ENCODE measurements at regions not wholly inside any gene's neighbourhood (a gene's known extent, or its start where the extent isn't known, plus 50 kb on each side); places are given as distances from the start of the nearest gene placed in this dataset.

- Histone ChIP-seq H3K27ac (ENCODE audit: low read length) (no peak overlapping the region), H3K9me3 (ENCODE audit: control insufficient read depth, low read depth, low read length) (no peaks in the 10 kb centered on the region), H3K4me3 (ENCODE audit: low read length) (no peak overlapping the region), H3K36me3 (ENCODE audit: control insufficient read depth, insufficient read depth, low read length) (no peaks in the 10 kb centered on the region), H3K27me3 (ENCODE audit: control insufficient read depth, insufficient read depth, low read length) (no peaks in the 10 kb centered on the region), H3K4me1 (ENCODE audit: control insufficient read depth, insufficient read depth, low read length) (no peaks in the 10 kb centered on the region)
- DNase-seq: no peak
These were observed 367.4 kb upstream of the ANXA10 start for GRCh38 chr4:167724941-167725340.

- H3K4me1 ChIP-seq (ENCODE audit: control insufficient read depth, insufficient read depth, low read length): no peaks in the 10 kb centered on the region
- H3K36me3 ChIP-seq (ENCODE audit: control insufficient read depth, insufficient read depth, low read length): no peaks in the 10 kb centered on the region
- no peak overlapping the region for H3K4me3 ChIP-seq (ENCODE audit: low read length)
- H3K27ac ChIP-seq (ENCODE audit: low read length): no peak overlapping the region
- no peaks in the 10 kb centered on the region for H3K27me3 ChIP-seq (ENCODE audit: control insufficient read depth, insufficient read depth, low read length)
- DNase-seq: no peak
- H3K9me3 ChIP-seq (ENCODE audit: control insufficient read depth, low read depth, low read length): no peaks in the 10 kb centered on the region
- no CpG with 5 or more reads among the region's 2 CpGs for WGBS (ENCODE audit: insufficient coverage, low lambda C conversion rate)
These were observed 361.6 kb upstream of the ANXA10 start for GRCh38 chr4:167730769-167731168.

GRCh38 chr4:167745024-167745687 is 347.2 kb upstream of the ANXA10 start:
- DNase-seq: no peak
- 84% methylated on average over 4 of the region's 6 CpGs for WGBS (ENCODE audit: insufficient coverage, low lambda C conversion rate)
- H3K9me3 ChIP-seq (ENCODE audit: control insufficient read depth, low read depth, low read length): no peaks in the 10 kb centered on the region
- no peaks in the 10 kb centered on the region for H3K27me3 ChIP-seq (ENCODE audit: control insufficient read depth, insufficient read depth, low read length)
- no peak overlapping the region for H3K4me3 ChIP-seq (ENCODE audit: low read length)
- no peaks in the 10 kb centered on the region for H3K36me3 ChIP-seq (ENCODE audit: control insufficient read depth, insufficient read depth, low read length)
- H3K4me1 ChIP-seq (ENCODE audit: control insufficient read depth, insufficient read depth, low read length): no peaks in the 10 kb centered on the region
- H3K27ac ChIP-seq (ENCODE audit: low read length): no peak overlapping the region

- Histone ChIP-seq H3K27me3 (ENCODE audit: control insufficient read depth, insufficient read depth, low read length) (no peaks in the 10 kb centered on the region), H3K4me1 (ENCODE audit: control insufficient read depth, insufficient read depth, low read length) (no peaks in the 10 kb centered on the region), H3K4me3 (ENCODE audit: low read length) (no peak overlapping the region), H3K9me3 (ENCODE audit: control insufficient read depth, low read depth, low read length) (no peaks in the 10 kb centered on the region), H3K36me3 (ENCODE audit: control insufficient read depth, insufficient read depth, low read length) (no peaks in the 10 kb centered on the region), H3K27ac (ENCODE audit: low read length) (no peak overlapping the region)
- DNase-seq: no peak
- 80% methylated on average over 1 of the region's 2 CpGs for WGBS (ENCODE audit: insufficient coverage, low lambda C conversion rate)
These were observed 325.1 kb upstream of the ANXA10 start for GRCh38 chr4:167767281-167767680.

GRCh38 chr4:167774646-167775045 is 317.7 kb upstream of the ANXA10 start:
- no peaks in the 10 kb centered on the region for H3K9me3 ChIP-seq (ENCODE audit: control insufficient read depth, low read depth, low read length)
- H3K27me3 ChIP-seq (ENCODE audit: control insufficient read depth, insufficient read depth, low read length): no peaks in the 10 kb centered on the region
- H3K36me3 ChIP-seq (ENCODE audit: control insufficient read depth, insufficient read depth, low read length): no peaks in the 10 kb centered on the region
- H3K27ac ChIP-seq (ENCODE audit: low read length): no peak overlapping the region
- no peaks in the 10 kb centered on the region for H3K4me1 ChIP-seq (ENCODE audit: control insufficient read depth, insufficient read depth, low read length)
- no peak overlapping the region for H3K4me3 ChIP-seq (ENCODE audit: low read length)
- DNase-seq: no peak

GRCh38 chr4:167775375-167775774 is 317.0 kb upstream of the ANXA10 start:
- Histone ChIP-seq H3K9me3 (ENCODE audit: control insufficient read depth, low read depth, low read length) (no peaks in the 10 kb centered on the region), H3K27me3 (ENCODE audit: control insufficient read depth, insufficient read depth, low read length) (no peaks in the 10 kb centered on the region), H3K4me3 (ENCODE audit: low read length) (no peak overlapping the region), H3K27ac (ENCODE audit: low read length) (no peak overlapping the region), H3K4me1 (ENCODE audit: control insufficient read depth, insufficient read depth, low read length) (no peaks in the 10 kb centered on the region), H3K36me3 (ENCODE audit: control insufficient read depth, insufficient read depth, low read length) (no peaks in the 10 kb centered on the region)
- no CpG with 5 or more reads among the region's 3 CpGs for WGBS (ENCODE audit: insufficient coverage, low lambda C conversion rate)
- no peak for DNase-seq

GRCh38 chr4:167779280-167779679 is 313.1 kb upstream of the ANXA10 start:
- Histone ChIP-seq H3K4me1 (ENCODE audit: control insufficient read depth, insufficient read depth, low read length) (no peaks in the 10 kb centered on the region), H3K27me3 (ENCODE audit: control insufficient read depth, insufficient read depth, low read length) (no peaks in the 10 kb centered on the region), H3K4me3 (ENCODE audit: low read length) (no peak overlapping the region), H3K27ac (ENCODE audit: low read length) (no peak overlapping the region), H3K36me3 (ENCODE audit: control insufficient read depth, insufficient read depth, low read length) (no peaks in the 10 kb centered on the region), H3K9me3 (ENCODE audit: control insufficient read depth, low read depth, low read length) (no peaks in the 10 kb centered on the region)
- 86% methylated on average over 1 of the region's 5 CpGs for WGBS (ENCODE audit: insufficient coverage, low lambda C conversion rate)
- no peak for DNase-seq

- Histone ChIP-seq H3K4me3 (ENCODE audit: low read length) (no peak overlapping the region), H3K4me1 (ENCODE audit: control insufficient read depth, insufficient read depth, low read length) (no peaks in the 10 kb centered on the region), H3K27ac (ENCODE audit: low read length) (no peak overlapping the region), H3K36me3 (ENCODE audit: control insufficient read depth, insufficient read depth, low read length) (no peaks in the 10 kb centered on the region), H3K9me3 (ENCODE audit: control insufficient read depth, low read depth, low read length) (no peaks in the 10 kb centered on the region), H3K27me3 (ENCODE audit: control insufficient read depth, insufficient read depth, low read length) (no peaks in the 10 kb centered on the region)
- WGBS (ENCODE audit: insufficient coverage, low lambda C conversion rate): 68% methylated on average over 3 of the region's 5 CpGs
- DNase-seq: no peak
These were observed 312.5 kb upstream of the ANXA10 start for GRCh38 chr4:167779864-167780263.

- H3K27ac ChIP-seq (ENCODE audit: low read length): no peak overlapping the region
- no peaks in the 10 kb centered on the region for H3K36me3 ChIP-seq (ENCODE audit: control insufficient read depth, insufficient read depth, low read length)
- H3K4me3 ChIP-seq (ENCODE audit: low read length): no peak overlapping the region
- no peaks in the 10 kb centered on the region for H3K4me1 ChIP-seq (ENCODE audit: control insufficient read depth, insufficient read depth, low read length)
- no peak for DNase-seq
- no peaks in the 10 kb centered on the region for H3K27me3 ChIP-seq (ENCODE audit: control insufficient read depth, insufficient read depth, low read length)
- 83% methylated on average over 1 of the region's 2 CpGs for WGBS (ENCODE audit: insufficient coverage, low lambda C conversion rate)
- no peaks in the 10 kb centered on the region for H3K9me3 ChIP-seq (ENCODE audit: control insufficient read depth, low read depth, low read length)
These were observed 307.5 kb upstream of the ANXA10 start for GRCh38 chr4:167784826-167785225.

- H3K27ac ChIP-seq (ENCODE audit: low read length): no peak overlapping the region
- no CpG with 5 or more reads among the region's 1 CpG for WGBS (ENCODE audit: insufficient coverage, low lambda C conversion rate)
- no peaks in the 10 kb centered on the region for H3K36me3 ChIP-seq (ENCODE audit: control insufficient read depth, insufficient read depth, low read length)
- no peaks in the 10 kb centered on the region for H3K9me3 ChIP-seq (ENCODE audit: control insufficient read depth, low read depth, low read length)
- no peaks in the 10 kb centered on the region for H3K4me1 ChIP-seq (ENCODE audit: control insufficient read depth, insufficient read depth, low read length)
- H3K4me3 ChIP-seq (ENCODE audit: low read length): no peak overlapping the region
- DNase-seq: no peak
- H3K27me3 ChIP-seq (ENCODE audit: control insufficient read depth, insufficient read depth, low read length): no peaks in the 10 kb centered on the region
These were observed 306.8 kb upstream of the ANXA10 start for GRCh38 chr4:167785523-167785922.

GRCh38 chr4:167786504-167786903 is 305.8 kb upstream of the ANXA10 start:
- no peak overlapping the region for H3K27ac ChIP-seq (ENCODE audit: low read length)
- H3K36me3 ChIP-seq (ENCODE audit: control insufficient read depth, insufficient read depth, low read length): no peaks in the 10 kb centered on the region
- H3K9me3 ChIP-seq (ENCODE audit: control insufficient read depth, low read depth, low read length): no peaks in the 10 kb centered on the region
- H3K4me3 ChIP-seq (ENCODE audit: low read length): no peak overlapping the region
- DNase-seq: no peak
- H3K27me3 ChIP-seq (ENCODE audit: control insufficient read depth, insufficient read depth, low read length): no peaks in the 10 kb centered on the region
- WGBS (ENCODE audit: insufficient coverage, low lambda C conversion rate): 91% methylated on average over 3 of the region's 3 CpGs
- H3K4me1 ChIP-seq (ENCODE audit: control insufficient read depth, insufficient read depth, low read length): no peaks in the 10 kb centered on the region

Data from large intestine (tissue), 3 donors.